ENCODE measurements at regions not wholly inside any gene's neighbourhood (a gene's known extent, or its start where the extent isn't known, plus 50 kb on each side); places are given as distances from the start of the nearest gene placed in this dataset.

- Mint-ChIP-seq H3K9me3 (peaks cover 3% of the 10 kb centered on the region), H3K4me1 (ENCODE audit: low read depth) (no peaks in the 10 kb centered on the region), H3K36me3 (no peaks in the 10 kb centered on the region), H3K27ac (no peak overlapping the region), H3K4me3 (no peak overlapping the region), H3K27me3 (no peaks in the 10 kb centered on the region)
- CTCF ChIA-PET, result no interaction called here
- no peak for DNase-seq
- intact Hi-C loops (cut with micrococcal nuclease), result no loop called here
- POLR2A ChIA-PET, result no interaction called here
Measured at GRCh38 chr12:29996993-29997392, 213.3 kb upstream of the TMTC1 start.

GRCh38 chr12:29992366-29992765 is 208.6 kb upstream of the TMTC1 start:
- H3K27ac Mint-ChIP-seq, result no peak overlapping the region
- no peak for DNase-seq
- intact Hi-C loops (cut with micrococcal nuclease), result no loop called here

GRCh38 chr12:29991924-29992323 is 208.2 kb upstream of the TMTC1 start:
- no peak overlapping the region for H3K27ac Mint-ChIP-seq
- H3K4me1 Mint-ChIP-seq (ENCODE audit: low read depth), result no peaks in the 10 kb centered on the region
- ChIA-PET CTCF (no interaction called here), POLR2A (no interaction called here)
- peaks cover 4% of the 10 kb centered on the region for H3K9me3 Mint-ChIP-seq
- DNase-seq, result no peak
- intact Hi-C loops (cut with micrococcal nuclease), result no loop called here
- no peak overlapping the region for H3K4me3 Mint-ChIP-seq
- H3K36me3 Mint-ChIP-seq, result no peaks in the 10 kb centered on the region
- no peaks in the 10 kb centered on the region for H3K27me3 Mint-ChIP-seq

More at GRCh38 chr12:29992366-29992765, 208.6 kb upstream of the TMTC1 start:
- Mint-ChIP-seq H3K4me3 (no peak overlapping the region), H3K9me3 (peaks cover 4% of the 10 kb centered on the region), H3K27me3 (no peaks in the 10 kb centered on the region), H3K36me3 (no peaks in the 10 kb centered on the region), H3K4me1 (ENCODE audit: low read depth) (no peaks in the 10 kb centered on the region)
- POLR2A ChIA-PET, result no interaction called here
- CTCF ChIA-PET, result no interaction called here

- intact Hi-C loops (cut with micrococcal nuclease), result no loop called here
- H3K4me1 Mint-ChIP-seq (ENCODE audit: low read depth), result no peaks in the 10 kb centered on the region
- H3K27me3 Mint-ChIP-seq, result no peaks in the 10 kb centered on the region
- no peaks in the 10 kb centered on the region for H3K36me3 Mint-ChIP-seq
- CTCF ChIA-PET, result no interaction called here
- DNase-seq, result no peak
- peaks cover 6% of the 10 kb centered on the region for H3K9me3 Mint-ChIP-seq
- POLR2A ChIA-PET, result no interaction called here
- H3K27ac Mint-ChIP-seq, result no peak overlapping the region
- H3K4me3 Mint-ChIP-seq, result no peak overlapping the region
Measured at GRCh38 chr12:29990971-29991370, 207.2 kb upstream of the TMTC1 start.

- no peaks in the 10 kb centered on the region for H3K36me3 Mint-ChIP-seq
- peaks cover 16% of the 10 kb centered on the region for H3K9me3 Mint-ChIP-seq
- intact Hi-C loops (cut with micrococcal nuclease), result no loop called here
- no peak overlapping the region for H3K27ac Mint-ChIP-seq
- POLR2A ChIA-PET, result no interaction called here
- CTCF ChIA-PET, result no interaction called here
- H3K4me3 Mint-ChIP-seq, result no peak overlapping the region
- H3K4me1 Mint-ChIP-seq (ENCODE audit: low read depth), result no peaks in the 10 kb centered on the region
- H3K27me3 Mint-ChIP-seq, result no peaks in the 10 kb centered on the region
- no peak for DNase-seq
Measured at GRCh38 chr12:29983851-29984250, 200.1 kb upstream of the TMTC1 start.

- intact Hi-C loops (cut with micrococcal nuclease), result no loop called here
- CTCF ChIA-PET, result no interaction called here
- Mint-ChIP-seq H3K4me1 (ENCODE audit: low read depth) (no peaks in the 10 kb centered on the region), H3K36me3 (no peaks in the 10 kb centered on the region), H3K9me3 (peaks cover 14% of the 10 kb centered on the region), H3K4me3 (no peak overlapping the region), H3K27me3 (no peaks in the 10 kb centered on the region), H3K27ac (no peak overlapping the region)
- POLR2A ChIA-PET, result no interaction called here
- no peak for DNase-seq
Measured at GRCh38 chr12:29980304-29980703, 196.6 kb upstream of the TMTC1 start.

- ChIA-PET POLR2A (no interaction called here), CTCF (no interaction called here)
- H3K4me3 Mint-ChIP-seq, result no peak overlapping the region
- no peaks in the 10 kb centered on the region for H3K4me1 Mint-ChIP-seq (ENCODE audit: low read depth)
- intact Hi-C loops (cut with micrococcal nuclease), result no loop called here
- no peaks in the 10 kb centered on the region for H3K27me3 Mint-ChIP-seq
- DNase-seq, result no peak
- no peaks in the 10 kb centered on the region for H3K9me3 Mint-ChIP-seq
- H3K27ac Mint-ChIP-seq, result no peak overlapping the region
- no peaks in the 10 kb centered on the region for H3K36me3 Mint-ChIP-seq
Measured at GRCh38 chr12:29971446-29971845, 187.7 kb upstream of the TMTC1 start.

DNA sequence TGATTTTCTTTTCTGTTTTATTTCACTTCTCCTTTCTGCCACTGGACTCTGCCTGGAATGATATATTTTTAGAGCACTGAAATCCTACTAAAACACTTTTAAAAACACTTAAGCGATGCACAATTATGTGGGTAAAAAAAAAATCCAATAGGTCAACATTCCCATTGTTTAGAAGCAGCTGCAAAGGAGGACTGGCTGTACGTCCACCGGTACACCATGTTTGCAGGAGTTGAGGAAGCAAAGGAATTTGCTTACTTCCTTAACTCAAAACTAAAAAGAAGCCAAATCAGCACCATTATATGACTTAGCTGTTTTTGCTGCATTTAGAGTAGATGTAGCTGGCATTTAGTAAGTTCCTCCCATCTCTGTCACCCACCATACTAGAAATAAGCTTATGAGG is 186.8 kb upstream of the TMTC1 start:
- intact Hi-C loops (cut with micrococcal nuclease), result no loop called here
- Mint-ChIP-seq H3K27me3 (no peaks in the 10 kb centered on the region), H3K27ac (no peak overlapping the region), H3K36me3 (no peaks in the 10 kb centered on the region), H3K4me1 (ENCODE audit: low read depth) (no peaks in the 10 kb centered on the region), H3K9me3 (no peaks in the 10 kb centered on the region), H3K4me3 (no peak overlapping the region)
- POLR2A ChIA-PET, result interaction anchor here (0.6 kb wide), 1 partner anchor 976 kb away, joined by 3 read pairs; no protein-coding TSS in a partner anchor
- no peak for DNase-seq
- CTCF ChIA-PET, result no interaction called here

GRCh38 chr12:29962276-29963035 is 178.7 kb upstream of the TMTC1 start:
- no peak overlapping the region for H3K4me3 Mint-ChIP-seq
- no peaks in the 10 kb centered on the region for H3K4me1 Mint-ChIP-seq (ENCODE audit: low read depth)
- no peaks in the 10 kb centered on the region for H3K36me3 Mint-ChIP-seq
- H3K27me3 Mint-ChIP-seq, result no peaks in the 10 kb centered on the region
- peaks cover 5% of the 10 kb centered on the region for H3K9me3 Mint-ChIP-seq
- no peak for DNase-seq
- CTCF ChIA-PET, result no interaction called here
- no peak overlapping the region for H3K27ac Mint-ChIP-seq
- intact Hi-C loops (cut with micrococcal nuclease), result no loop called here
- POLR2A ChIA-PET, result no interaction called here

- ChIA-PET POLR2A (no interaction called here), CTCF (no interaction called here)
- Mint-ChIP-seq H3K36me3 (no peaks in the 10 kb centered on the region), H3K9me3 (peaks cover 5% of the 10 kb centered on the region), H3K27ac (no peak overlapping the region), H3K4me3 (no peak overlapping the region), H3K4me1 (ENCODE audit: low read depth) (no peaks in the 10 kb centered on the region), H3K27me3 (no peaks in the 10 kb centered on the region)
- DNase-seq, result no peak
- intact Hi-C loops (cut with micrococcal nuclease), result no loop called here
Measured at GRCh38 chr12:29961231-29961630, 177.5 kb upstream of the TMTC1 start.

DNA sequence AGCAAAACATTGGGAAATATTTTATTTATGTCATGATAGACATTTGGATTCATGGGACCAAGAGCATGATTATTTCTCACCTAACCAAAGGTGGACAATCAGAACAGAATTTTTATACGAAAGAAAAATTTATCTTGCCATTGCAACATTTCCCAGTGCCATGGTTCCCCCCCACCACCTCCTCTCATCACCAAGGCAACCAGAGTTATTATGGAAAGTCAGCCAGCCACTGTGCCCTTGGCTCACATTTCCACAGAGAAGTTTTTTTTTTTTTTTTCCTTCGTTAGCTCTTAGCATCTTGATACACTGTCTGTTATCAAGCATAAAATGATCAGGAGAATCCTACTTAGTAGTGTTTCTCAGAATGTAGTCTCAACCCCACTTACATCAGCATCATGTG is 176.4 kb upstream of the TMTC1 start:
- H3K4me3 Mint-ChIP-seq, result no peak overlapping the region
- H3K9me3 Mint-ChIP-seq, result peaks cover 5% of the 10 kb centered on the region
- CTCF ChIA-PET, result no interaction called here
- DNase-seq, result no peak
- no peaks in the 10 kb centered on the region for H3K36me3 Mint-ChIP-seq
- no peaks in the 10 kb centered on the region for H3K27me3 Mint-ChIP-seq
- POLR2A ChIA-PET, result no interaction called here
- H3K4me1 Mint-ChIP-seq (ENCODE audit: low read depth), result no peaks in the 10 kb centered on the region
- H3K27ac Mint-ChIP-seq, result no peak overlapping the region
- intact Hi-C loops (cut with micrococcal nuclease), result no loop called here

DNA sequence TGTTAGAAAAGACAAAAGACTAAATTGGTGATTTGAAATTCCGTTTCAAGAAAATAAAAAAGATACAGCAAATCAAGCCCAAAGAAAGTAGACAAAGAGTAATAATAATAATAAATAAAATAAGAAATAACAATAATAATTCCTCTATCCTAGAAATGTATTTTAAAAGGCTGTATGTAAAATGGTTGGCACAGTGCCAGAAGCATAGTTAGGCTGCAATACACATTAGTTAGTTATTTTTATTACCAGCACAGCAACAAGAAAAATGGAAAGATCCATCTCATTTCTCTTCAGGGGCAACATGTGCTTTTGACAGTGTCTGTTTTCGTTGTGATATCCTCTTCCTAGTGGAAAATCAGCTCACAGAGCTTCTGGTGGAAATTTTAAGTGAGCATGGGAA is 174.1 kb upstream of the TMTC1 start:
- H3K27me3 Mint-ChIP-seq, result no peaks in the 10 kb centered on the region
- H3K9me3 Mint-ChIP-seq, result no peaks in the 10 kb centered on the region
- no peak for DNase-seq
- H3K4me1 Mint-ChIP-seq (ENCODE audit: low read depth), result no peaks in the 10 kb centered on the region
- H3K36me3 Mint-ChIP-seq, result no peaks in the 10 kb centered on the region
- ChIA-PET POLR2A (no interaction called here), CTCF (no interaction called here)
- H3K4me3 Mint-ChIP-seq, result no peak overlapping the region
- intact Hi-C loops (cut with micrococcal nuclease), result no loop called here
- H3K27ac Mint-ChIP-seq, result no peak overlapping the region

- DNase-seq, result no peak
- no peaks in the 10 kb centered on the region for H3K36me3 Mint-ChIP-seq
- no peaks in the 10 kb centered on the region for H3K27me3 Mint-ChIP-seq
- no peak overlapping the region for H3K4me3 Mint-ChIP-seq
- peaks cover 6% of the 10 kb centered on the region for H3K9me3 Mint-ChIP-seq
- ChIA-PET CTCF (no interaction called here), POLR2A (no interaction called here)
- intact Hi-C loops (cut with micrococcal nuclease), result no loop called here
- no peak overlapping the region for H3K27ac Mint-ChIP-seq
- H3K4me1 Mint-ChIP-seq (ENCODE audit: low read depth), result no peaks in the 10 kb centered on the region
Measured at GRCh38 chr12:29945904-29946303, 162.2 kb upstream of the TMTC1 start.
